ENCODE measurements at regions not wholly inside any gene's neighbourhood (a gene's known extent, or its start where the extent isn't known, plus 50 kb on each side); places are given as distances from the start of the nearest gene placed in this dataset.

- H3K4me3 Mint-ChIP-seq: no peak overlapping the region
- no peaks in the 10 kb centered on the region for H3K36me3 Mint-ChIP-seq
- no peaks in the 10 kb centered on the region for H3K27me3 Mint-ChIP-seq
- DNase-seq (ENCODE audit: extremely low spot score, unreplicated experiment): no peak
- TF ChIP-seq, protein P1, sequence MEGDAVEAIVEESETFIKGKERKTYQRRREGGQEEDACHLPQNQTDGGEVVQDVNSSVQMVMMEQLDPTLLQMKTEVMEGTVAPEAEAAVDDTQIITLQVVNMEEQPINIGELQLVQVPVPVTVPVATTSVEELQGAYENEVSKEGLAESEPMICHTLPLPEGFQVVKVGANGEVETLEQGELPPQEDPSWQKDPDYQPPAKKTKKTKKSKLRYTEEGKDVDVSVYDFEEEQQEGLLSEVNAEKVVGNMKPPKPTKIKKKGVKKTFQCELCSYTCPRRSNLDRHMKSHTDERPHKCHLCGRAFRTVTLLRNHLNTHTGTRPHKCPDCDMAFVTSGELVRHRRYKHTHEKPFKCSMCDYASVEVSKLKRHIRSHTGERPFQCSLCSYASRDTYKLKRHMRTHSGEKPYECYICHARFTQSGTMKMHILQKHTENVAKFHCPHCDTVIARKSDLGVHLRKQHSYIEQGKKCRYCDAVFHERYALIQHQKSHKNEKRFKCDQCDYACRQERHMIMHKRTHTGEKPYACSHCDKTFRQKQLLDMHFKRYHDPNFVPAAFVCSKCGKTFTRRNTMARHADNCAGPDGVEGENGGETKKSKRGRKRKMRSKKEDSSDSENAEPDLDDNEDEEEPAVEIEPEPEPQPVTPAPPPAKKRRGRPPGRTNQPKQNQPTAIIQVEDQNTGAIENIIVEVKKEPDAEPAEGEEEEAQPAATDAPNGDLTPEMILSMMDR (conservative IDR thresholded peaks at IDR 0.05): no peak
- no peak overlapping the region for H3K27ac Mint-ChIP-seq
- H3K9me3 Mint-ChIP-seq: peaks cover 13% of the 10 kb centered on the region
- peaks cover 8% of the 10 kb centered on the region for H3K4me1 Mint-ChIP-seq (ENCODE audit: unreplicated experiment)
These were observed 291.1 kb downstream of the DIO2 start for GRCh38 chr14:79920180-79920692.

All from type B pancreatic cell (in vitro differentiated cells).